ENCODE measurements at regions not wholly inside any gene's neighbourhood (a gene's known extent, or its start where the extent isn't known, plus 50 kb on each side); places are given as distances from the start of the nearest gene placed in this dataset.

GRCh38 chr5:73274121-73274520, 101.1 kb downstream of the TMEM174 start:
- H3K9ac ChIP-seq (ENCODE audit: low read depth, low read length), result no peak overlapping the region
- H3K9me3 ChIP-seq (ENCODE audit: control insufficient read depth, insufficient read depth, low read length), result no peaks in the 10 kb centered on the region
- 0 out of 2 replicates have a peak, but pooled peaks cover 4% of the 10 kb centered on the region for H3K4me1 ChIP-seq (ENCODE audit: insufficient read depth, low read length)
- no peaks in the 10 kb centered on the region for H3K36me3 ChIP-seq (ENCODE audit: insufficient read depth, low read length)

GRCh38 chr5:73273379-73274050, 100.5 kb downstream of the TMEM174 start:
- H3K9me3 ChIP-seq (ENCODE audit: control insufficient read depth, insufficient read depth, low read length), result no peaks in the 10 kb centered on the region
- no peaks in the 10 kb centered on the region for H3K36me3 ChIP-seq (ENCODE audit: insufficient read depth, low read length)
- H3K9ac ChIP-seq (ENCODE audit: low read depth, low read length), result no peak overlapping the region
- H3K4me1 ChIP-seq (ENCODE audit: insufficient read depth, low read length), result 0 out of 2 replicates have a peak, but pooled peaks cover 4% of the 10 kb centered on the region

- H3K36me3 ChIP-seq (ENCODE audit: insufficient read depth, low read length), result no peaks in the 10 kb centered on the region
- no peaks in the 10 kb centered on the region for H3K9me3 ChIP-seq (ENCODE audit: control insufficient read depth, insufficient read depth, low read length)
- H3K9ac ChIP-seq (ENCODE audit: low read depth, low read length), result no peak overlapping the region
- peaks cover 11% of the 10 kb centered on the region; the same call in 1 of the 2 replicates for H3K4me1 ChIP-seq (ENCODE audit: insufficient read depth, low read length)
These were observed 99.4 kb downstream of the TMEM174 start for GRCh38 chr5:73272351-73272750.

GRCh38 chr5:73268826-73269225, 95.8 kb downstream of the TMEM174 start:
- Histone ChIP-seq H3K4me1 (ENCODE audit: insufficient read depth, low read length) (peaks cover 20% of the 10 kb centered on the region; the same call in 1 of the 2 replicates), H3K36me3 (ENCODE audit: insufficient read depth, low read length) (no peaks in the 10 kb centered on the region), H3K9me3 (ENCODE audit: control insufficient read depth, insufficient read depth, low read length) (no peaks in the 10 kb centered on the region), H3K9ac (ENCODE audit: low read depth, low read length) (no peak overlapping the region)

DNA sequence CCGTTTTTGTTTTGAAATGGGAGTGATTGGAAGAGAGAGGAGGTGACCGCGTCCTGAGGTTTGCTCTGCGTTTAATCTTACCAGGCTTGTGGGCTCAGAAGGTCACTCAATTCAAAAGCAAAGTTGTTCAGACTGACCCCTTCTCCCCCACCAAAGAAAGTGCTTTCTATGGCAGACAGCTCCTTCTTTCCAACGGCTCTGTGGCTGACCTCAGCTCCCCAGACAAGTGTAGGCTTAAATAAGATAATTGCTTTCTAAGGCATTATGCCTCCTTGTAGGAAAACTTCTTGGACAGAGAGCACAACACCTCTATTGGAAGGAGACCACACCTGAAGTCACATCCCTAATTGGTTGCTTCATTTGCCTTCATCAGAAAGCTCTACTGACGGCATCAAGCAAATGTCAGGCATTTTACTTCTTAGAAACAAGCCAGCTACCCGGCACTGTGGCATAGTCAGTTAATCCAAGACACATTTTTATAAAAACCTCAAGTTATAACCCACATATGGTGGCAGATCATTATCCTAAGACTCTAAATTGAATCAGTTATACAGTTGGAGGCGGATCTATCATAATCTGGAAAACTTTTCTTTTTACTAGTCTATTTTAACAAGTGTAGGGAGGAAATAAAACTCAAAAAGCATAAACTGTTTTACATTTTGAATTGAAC, 94.9 kb downstream of the TMEM174 start:
- Histone ChIP-seq H3K4me1 (ENCODE audit: insufficient read depth, low read length) (peaks cover 16% of the 10 kb centered on the region; the same call in 1 of the 2 replicates), H3K36me3 (ENCODE audit: insufficient read depth, low read length) (no peaks in the 10 kb centered on the region), H3K9ac (ENCODE audit: low read depth, low read length) (no peak overlapping the region; the same call in 1 of the 2 replicates), H3K9me3 (ENCODE audit: control insufficient read depth, insufficient read depth, low read length) (no peaks in the 10 kb centered on the region)

DNA sequence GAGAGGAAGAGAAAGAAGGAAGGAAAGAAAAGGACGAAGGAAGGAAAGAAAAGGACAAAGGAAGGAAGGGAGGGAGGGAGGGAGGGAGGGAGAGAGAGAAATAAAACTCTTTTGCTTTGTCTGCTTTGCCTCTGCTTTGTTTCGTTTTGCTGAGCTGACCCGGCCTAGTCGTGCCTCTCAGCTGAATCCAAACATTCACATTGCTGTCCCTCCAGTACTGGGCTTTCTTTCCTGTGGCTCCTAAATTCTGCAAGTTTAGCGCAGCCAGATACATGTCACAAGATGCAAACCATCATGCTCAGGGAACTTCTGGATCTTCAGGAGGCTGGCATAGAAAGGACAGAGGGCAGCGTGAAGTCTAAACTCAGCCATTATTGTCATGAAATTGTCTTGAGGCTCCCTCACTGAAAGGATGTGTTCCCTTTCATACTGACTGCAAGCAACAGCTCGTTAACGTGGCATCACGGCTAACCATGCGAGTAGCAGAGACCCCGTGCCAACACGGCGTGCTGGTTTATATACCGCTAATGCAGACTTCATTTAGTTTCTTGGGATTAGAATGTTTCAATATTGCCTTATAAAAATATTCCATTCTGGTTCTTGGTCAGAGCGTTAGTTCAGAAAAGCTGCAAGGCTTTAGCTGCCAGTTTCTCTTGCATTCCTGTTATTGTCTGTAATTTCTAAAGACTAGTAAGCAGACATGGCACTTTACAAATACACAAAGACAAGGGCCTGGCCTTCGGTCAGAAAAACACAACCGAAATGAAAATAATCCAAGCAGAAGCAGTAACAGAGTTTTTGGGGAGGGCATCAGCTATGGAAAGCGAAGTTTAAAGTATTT, 94.2 kb downstream of the TMEM174 start:
- no peaks in the 10 kb centered on the region for H3K36me3 ChIP-seq (ENCODE audit: insufficient read depth, low read length)
- H3K4me1 ChIP-seq (ENCODE audit: insufficient read depth, low read length), result peaks cover 16% of the 10 kb centered on the region; the same call in 1 of the 2 replicates
- no peaks in the 10 kb centered on the region for H3K9me3 ChIP-seq (ENCODE audit: control insufficient read depth, insufficient read depth, low read length)
- peak overlapping the region; percentile 17; the same call in 1 of the 2 replicates for H3K9ac ChIP-seq (ENCODE audit: low read depth, low read length)

DNA sequence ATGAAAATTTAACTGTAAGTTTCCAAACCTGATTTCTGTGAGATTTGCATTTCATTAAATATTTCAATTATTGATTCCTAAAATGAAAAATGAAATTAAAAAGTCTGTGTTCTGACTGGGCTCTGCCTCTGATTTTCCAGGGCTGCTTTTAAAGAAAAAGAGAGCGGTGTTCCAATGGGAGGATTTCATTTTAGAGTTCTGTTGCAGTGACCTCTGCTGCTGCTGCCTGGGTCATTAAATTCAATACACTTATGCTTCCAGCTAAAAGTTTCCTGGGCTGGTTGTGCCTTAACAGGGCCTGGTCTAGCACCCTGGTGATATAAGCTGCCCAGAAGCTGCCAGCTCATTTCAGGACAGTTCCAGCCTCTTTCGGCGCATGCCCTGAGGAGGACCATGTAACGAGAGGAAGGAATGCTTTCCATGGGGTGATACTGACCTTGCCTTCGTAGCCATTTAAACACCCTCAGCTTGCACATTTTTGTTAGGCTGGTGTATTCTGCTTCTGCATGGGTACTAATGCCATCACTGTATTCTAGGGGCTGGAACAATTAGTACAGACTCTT, 93.3 kb downstream of the TMEM174 start:
- no peaks in the 10 kb centered on the region for H3K36me3 ChIP-seq (ENCODE audit: insufficient read depth, low read length)
- H3K4me1 ChIP-seq (ENCODE audit: insufficient read depth, low read length), result peaks cover 16% of the 10 kb centered on the region; the same call in 1 of the 2 replicates
- no peak overlapping the region for H3K9ac ChIP-seq (ENCODE audit: low read depth, low read length)

GRCh38 chr5:73265641-73266040, 92.6 kb downstream of the TMEM174 start:
- H3K36me3 ChIP-seq (ENCODE audit: insufficient read depth, low read length), result no peaks in the 10 kb centered on the region
- H3K9ac ChIP-seq (ENCODE audit: low read depth, low read length), result no peak overlapping the region
- H3K4me1 ChIP-seq (ENCODE audit: insufficient read depth, low read length), result peaks cover 16% of the 10 kb centered on the region; the same call in 1 of the 2 replicates
- H3K9me3 ChIP-seq (ENCODE audit: control insufficient read depth, insufficient read depth, low read length), result no peaks in the 10 kb centered on the region

More for the DNA sequence above, 93.3 kb downstream of the TMEM174 start:
- no peaks in the 10 kb centered on the region for H3K9me3 ChIP-seq (ENCODE audit: control insufficient read depth, insufficient read depth, low read length)

- Histone ChIP-seq H3K9ac (ENCODE audit: low read depth, low read length) (no peak overlapping the region), H3K9me3 (ENCODE audit: control insufficient read depth, insufficient read depth, low read length) (no peaks in the 10 kb centered on the region), H3K4me1 (ENCODE audit: insufficient read depth, low read length) (peaks cover 16% of the 10 kb centered on the region; the same call in 1 of the 2 replicates), H3K36me3 (ENCODE audit: insufficient read depth, low read length) (no peaks in the 10 kb centered on the region)
These were observed 91.6 kb downstream of the TMEM174 start for GRCh38 chr5:73264631-73265030.

- no peak overlapping the region for H3K9ac ChIP-seq (ENCODE audit: low read depth, low read length)
- H3K4me1 ChIP-seq (ENCODE audit: insufficient read depth, low read length), result peaks cover 16% of the 10 kb centered on the region; the same call in 1 of the 2 replicates
- no peaks in the 10 kb centered on the region for H3K9me3 ChIP-seq (ENCODE audit: control insufficient read depth, insufficient read depth, low read length)
- H3K36me3 ChIP-seq (ENCODE audit: insufficient read depth, low read length), result no peaks in the 10 kb centered on the region
These were observed 90.2 kb downstream of the TMEM174 start for GRCh38 chr5:73263001-73263710.

DNA sequence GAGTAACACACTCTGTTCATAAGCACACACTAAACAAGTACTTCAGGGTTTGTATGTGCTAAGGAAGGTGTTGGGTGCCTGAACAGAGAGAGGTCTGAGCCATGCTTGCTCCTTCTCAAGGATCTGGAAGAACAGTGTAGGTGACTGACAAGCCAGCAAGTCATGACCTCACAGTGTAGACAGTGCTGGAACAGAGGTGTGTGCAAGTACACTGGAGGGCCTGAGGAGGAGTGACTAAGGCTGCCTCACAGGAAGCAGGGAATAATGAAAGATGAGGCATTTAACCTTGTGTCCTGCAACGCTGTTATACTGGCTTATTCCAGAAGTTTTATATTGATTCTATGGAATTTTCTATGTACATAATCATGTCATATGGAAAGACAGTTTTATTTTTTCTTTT, 83.9 kb downstream of the TMEM174 start:
- no peak overlapping the region for H3K9ac ChIP-seq (ENCODE audit: low read depth, low read length)
- no peaks in the 10 kb centered on the region for H3K9me3 ChIP-seq (ENCODE audit: control insufficient read depth, insufficient read depth, low read length)
- no peaks in the 10 kb centered on the region for H3K4me1 ChIP-seq (ENCODE audit: insufficient read depth, low read length)
- no peaks in the 10 kb centered on the region for H3K36me3 ChIP-seq (ENCODE audit: insufficient read depth, low read length)

- no peaks in the 10 kb centered on the region for H3K9me3 ChIP-seq (ENCODE audit: control insufficient read depth, insufficient read depth, low read length)
- H3K36me3 ChIP-seq (ENCODE audit: insufficient read depth, low read length), result no peaks in the 10 kb centered on the region
- no peak overlapping the region for H3K9ac ChIP-seq (ENCODE audit: low read depth, low read length)
- H3K4me1 ChIP-seq (ENCODE audit: insufficient read depth, low read length), result no peaks in the 10 kb centered on the region
These were observed 83.5 kb downstream of the TMEM174 start for GRCh38 chr5:73256462-73256861.

DNA sequence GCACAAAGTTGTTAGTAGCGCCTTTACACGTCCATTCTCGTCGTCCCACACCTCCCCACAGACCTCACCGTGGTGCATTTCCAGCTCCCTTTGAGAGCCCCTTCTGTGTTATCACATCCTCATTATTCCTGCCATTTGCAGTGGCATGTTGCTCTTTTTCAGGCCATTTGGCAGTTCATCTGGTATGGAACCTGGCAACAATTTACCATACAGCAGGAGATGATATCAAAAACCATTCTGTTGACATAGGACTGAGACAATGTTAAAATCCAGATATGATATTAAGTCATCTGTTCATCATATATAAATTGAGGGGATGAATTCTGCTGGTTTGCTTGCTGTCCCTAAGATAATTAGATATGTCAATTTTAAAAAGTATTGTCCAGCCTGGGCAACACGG, 83.0 kb downstream of the TMEM174 start:
- Histone ChIP-seq H3K36me3 (ENCODE audit: insufficient read depth, low read length) (no peaks in the 10 kb centered on the region), H3K9me3 (ENCODE audit: control insufficient read depth, insufficient read depth, low read length) (no peaks in the 10 kb centered on the region), H3K4me1 (ENCODE audit: insufficient read depth, low read length) (no peaks in the 10 kb centered on the region), H3K9ac (ENCODE audit: low read depth, low read length) (no peak overlapping the region)
